SK-N-SH (cell line): ENCODE measurements at regions not wholly inside any gene's neighbourhood (a gene's known extent, or its start where the extent isn't known, plus 50 kb on each side); places are given as distances from the start of the nearest gene placed in this dataset.

Experiments
- CTCF ChIA-PET: fragments of 300-600, 350-600 bp; formaldehyde crosslinking; extraction: SDS; loops from one replicate; lab custom pipeline; 2021; lab: Yijun Ruan, JAX
- POLR2A ChIA-PET: fragments of 350-600 bp; sonication (Branson Sonifier 250); formaldehyde crosslinking; extraction: SDS; loops from one replicate; lab custom pipeline; 2020; ENCODE audit warnings: antibody characterized with exemption, inconsistent platforms; lab: Yijun Ruan, JAX
- DNase-seq: peaks from one replicate; pipeline ENCODE4 v3.0.0; 2012
- H2AFZ ChIP-seq: fragments of 200-600 bp; sonication (generic); 2 replicates; pipeline ENCODE4 v1.8.1; 2016; ENCODE audit warnings: antibody characterized with exemption, mild to moderate bottlenecking, low read depth
- H3F3A ChIP-seq: fragments of 200-600 bp; sonication (generic); replicated peaks from 2 replicates; pipeline ENCODE3; 2016; ENCODE audit warnings: antibody characterized with exemption, mild to moderate bottlenecking; ENCODE audit not compliant: insufficient read depth
- H3K27ac ChIP-seq, 2 experiments: fragments of 200-500 bp in 1 of 2; fragments of 200-600 bp in 1 of 2; sonication (Bioruptor generic) in 1 of 2; sonication (generic), shearing (Covaris generic) in 1 of 2; 2 replicates each; pipeline versions ENCODE4 v1.5.1 to v1.6.1; 2014 to 2016; ENCODE audit warnings: low read depth in 2 of 2, inconsistent platforms in 1 of 2, low read length in 1 of 2, mild to moderate bottlenecking in 1 of 2, mixed read lengths in 1 of 2
- H3K27me3 ChIP-seq: fragments of 200-600 bp; sonication (generic), shearing (Covaris generic); 2 replicates; pipeline ENCODE4 v1.6.1; 2016; ENCODE audit warnings: mixed run types; ENCODE audit not compliant: insufficient read depth
- H3K36me3 ChIP-seq, 2 experiments: fragments of 200-500 bp in 1 of 2; fragments of 200-600 bp in 1 of 2; sonication (Bioruptor generic) in 1 of 2; sonication (generic) in 1 of 2; replicated peaks in 1 of 2; 2 replicates each; pipeline versions ENCODE3 to v1.5.1; 2014 to 2016; ENCODE audit warnings: low read length in 1 of 2, mild to moderate bottlenecking in 1 of 2; ENCODE audit not compliant: insufficient read depth in 2 of 2, control insufficient read depth in 1 of 2
- H3K4me1 ChIP-seq, 2 experiments: fragments of 200-500 bp in 1 of 2; fragments of 200-600 bp in 1 of 2; sonication (Bioruptor generic) in 1 of 2; sonication (generic), shearing (Covaris generic) in 1 of 2; 2 replicates each; pipeline versions ENCODE4 v1.5.1 to v1.6.1; 2014 to 2016; ENCODE audit warnings: low read depth in 1 of 2, low read length in 1 of 2, mixed run types in 1 of 2; ENCODE audit not compliant: insufficient read depth in 2 of 2, control insufficient read depth in 1 of 2
- H3K4me2 ChIP-seq: fragments of 200-600 bp; sonication (generic), shearing (Covaris generic); 2 replicates; pipeline ENCODE4 v1.6.1; 2017; ENCODE audit warnings: mixed run types
- H3K4me3 ChIP-seq, 2 experiments: fragments of 200-500 bp in 1 of 2; fragments of 200-600 bp in 1 of 2; sonication (Bioruptor generic) in 1 of 2; sonication (generic), shearing (Covaris generic) in 1 of 2; 2 replicates each; pipeline versions ENCODE4 v1.5.1 to v1.8.1; 2014 to 2016; ENCODE audit warnings: low read depth in 2 of 2, inconsistent platforms in 1 of 2, low read length in 1 of 2, mild to moderate bottlenecking in 1 of 2, mixed read lengths in 1 of 2, moderate library complexity in 1 of 2
- H3K79me2 ChIP-seq: fragments of 200-600 bp; sonication (generic); 2 replicates; pipeline ENCODE4 v1.8.1; 2017; ENCODE audit warnings: mild to moderate bottlenecking; ENCODE audit not compliant: insufficient read depth
- H3K9ac ChIP-seq: fragments of 200-600 bp; sonication (generic); 2 replicates; pipeline ENCODE4 v1.6.1; 2017; ENCODE audit warnings: mixed run types
- H3K9me2 ChIP-seq: fragments of 200-600 bp; sonication (generic); 2 replicates; pipeline ENCODE4 v1.6.1; 2017; ENCODE audit warnings: mixed run types
- H3K9me3 ChIP-seq: fragments of 200-600 bp; sonication (generic); 2 replicates; pipeline ENCODE4 v1.6.1; 2017; ENCODE audit warnings: mixed run types, mild to moderate bottlenecking, moderate library complexity
- H4K20me1 ChIP-seq: fragments of 200-600 bp; sonication (generic); 2 replicates; pipeline ENCODE4 v1.6.1; 2017; ENCODE audit warnings: mild to moderate bottlenecking, mixed run types; ENCODE audit not compliant: insufficient read depth
- EZH2phosphoT487 ChIP-seq: fragments of 200-600 bp; sonication (generic); IDR thresholded peaks from 2 replicates; pipeline ENCODE4 v1.6.1; 2017; ENCODE audit warnings: low read depth, mixed run types, mild to moderate bottlenecking, antibody characterized with exemption, moderate library complexity, borderline replicate concordance
- FOSL2 ChIP-seq: IDR thresholded peaks from 2 replicates; pipeline ENCODE4 v1.4.0; 2012; ENCODE audit warnings: low read depth, mild to moderate bottlenecking, moderate library complexity, borderline replicate concordance
- FOXJ3 ChIP-seq: sonication (generic); formaldehyde crosslinking; IDR thresholded peaks from 2 replicates; pipeline ENCODE4 v1.5.1; 2020; ENCODE audit warnings: mild to moderate bottlenecking, missing genetic modification reagents
- GABPA ChIP-seq: IDR thresholded peaks from 2 replicates; pipeline ENCODE4 v1.4.0; 2012; ENCODE audit warnings: low read depth, mild to moderate bottlenecking
- MEF2A ChIP-seq: IDR thresholded peaks from 2 replicates; pipeline ENCODE4 v1.4.0; 2012; ENCODE audit warnings: low read depth, borderline replicate concordance
- MXI1 ChIP-seq: IDR thresholded peaks from 2 replicates; pipeline ENCODE4 v1.6.1; 2012; ENCODE audit warnings: mild to moderate bottlenecking, low read depth, low read length, improper control_type of control experiment
- NFIC ChIP-seq: IDR thresholded peaks from 2 replicates; pipeline ENCODE4 v1.4.0; 2012; ENCODE audit warnings: borderline replicate concordance
- NRF1 ChIP-seq: IDR thresholded peaks from 2 replicates; pipeline ENCODE4 v1.6.1; 2012; ENCODE audit warnings: low read depth, mild to moderate bottlenecking, low read length
- PBX3 ChIP-seq: IDR thresholded peaks from 2 replicates; pipeline ENCODE4; 2012
- POLR2AphosphoS5 ChIP-seq: IDR thresholded peaks from 2 replicates; pipeline ENCODE4 v1.6.1; 2012; ENCODE audit warnings: low read depth, low read length
- RAD21 ChIP-seq: IDR thresholded peaks from 2 replicates; pipeline ENCODE4 v1.6.1; 2012; ENCODE audit warnings: mild to moderate bottlenecking, low read length
- RFX5 ChIP-seq: IDR thresholded peaks from 2 replicates; pipeline ENCODE4 v1.6.1; 2012; ENCODE audit warnings: mild to moderate bottlenecking, improper control_type of control experiment, low read length
- RXRA ChIP-seq: IDR thresholded peaks from 2 replicates; pipeline ENCODE4 v1.4.0; 2012; ENCODE audit warnings: low read depth, mild to moderate bottlenecking, borderline replicate concordance
- SIN3A ChIP-seq: IDR thresholded peaks from 2 replicates; pipeline ENCODE4 v1.6.1; 2012; ENCODE audit warnings: low read depth, mild to moderate bottlenecking, low read length, moderate library complexity, borderline replicate concordance
- SMC3 ChIP-seq: IDR thresholded peaks from 2 replicates; pipeline ENCODE4 v1.6.1; 2012; ENCODE audit warnings: low read depth, low read length, improper control_type of control experiment
- TAF1 ChIP-seq: IDR thresholded peaks from 2 replicates; pipeline ENCODE4 v1.6.1; 2012; ENCODE audit warnings: low read depth, mild to moderate bottlenecking, low read length, moderate library complexity, borderline replicate concordance
- WGBS: methylation state at CpG from one replicate; pipeline ENCODE4 v1.1.6; 2017; ENCODE audit warnings: low lambda C conversion rate; 5-methylcytosine and 5-hydroxymethylcytosine counted together
- TF ChIP-seq, protein P1 (sequence below): fragments of 150-350 bp; IDR thresholded peaks from 2 replicates; pipeline ENCODE4 v1.6.1; 2016; ENCODE audit warnings: mild to moderate bottlenecking, low read depth, low read length
- TF ChIP-seq, protein P2 (sequence below): IDR thresholded peaks from 2 replicates; pipeline ENCODE4 v1.4.0; 2012; ENCODE audit warnings: low read depth, borderline replicate concordance

DNA sequence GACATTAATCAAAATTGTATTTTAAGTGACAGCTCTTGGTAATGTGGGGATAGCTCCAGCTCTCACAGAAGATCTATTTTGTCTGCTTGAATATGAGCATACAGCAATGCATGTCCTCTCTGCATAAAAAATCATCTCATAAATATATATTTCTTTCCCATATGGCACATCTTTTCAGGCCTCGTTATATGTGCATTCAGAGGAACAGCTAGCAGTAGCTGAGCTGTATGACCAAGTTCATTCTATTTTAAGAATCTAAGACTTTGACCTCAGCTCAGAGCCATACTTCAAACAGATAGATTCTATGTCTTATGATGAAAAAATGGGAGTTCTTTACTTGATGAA lies 487.2 kb downstream of the ARHGEF28 start:
- Histone ChIP-seq H3K79me2 (no peaks in the 10 kb centered on the region), H3K9ac (no peak overlapping the region), H3K4me2 (no peak overlapping the region), H4K20me1 (no peaks in the 10 kb centered on the region), H3K27ac (no peak overlapping the region), H2AFZ (no peak overlapping the region), H3K36me3 (no peaks in the 10 kb centered on the region), H3F3A (no peaks in the 10 kb centered on the region), H3K4me3 (no peak overlapping the region), H3K9me3 (no peaks in the 10 kb centered on the region), H3K27me3 (no peaks in the 10 kb centered on the region), H3K4me1 (peaks cover 0 to 7% of the 10 kb centered on the region in 2 experiments; a peak in 1 of 4 replicates), H3K9me2 (no peaks in the 10 kb centered on the region)
- POLR2A ChIA-PET, result no interaction called here
- CTCF ChIA-PET, result interaction anchor here (0.9 kb wide), 1 partner anchor 365 kb away, joined by 3 read pairs; no protein-coding TSS in a partner anchor
- 61% methylated on average over 1 of the region's 1 CpG for WGBS
- TF ChIP-seq MEF2A (no peak), FOSL2 (no peak), POLR2AphosphoS5 (no peak), NFIC (no peak), FOXJ3 (CRISPR knock-in tag) (no peak), RXRA (no peak), RAD21 (no peak), MXI1 (no peak), RFX5 (no peak), NRF1 (no peak), TAF1 (no peak), EZH2phosphoT487 (no peak), PBX3 (no peak), SMC3 (no peak), SIN3A (no peak), GABPA (no peak)
- TF ChIP-seq, protein P1, sequence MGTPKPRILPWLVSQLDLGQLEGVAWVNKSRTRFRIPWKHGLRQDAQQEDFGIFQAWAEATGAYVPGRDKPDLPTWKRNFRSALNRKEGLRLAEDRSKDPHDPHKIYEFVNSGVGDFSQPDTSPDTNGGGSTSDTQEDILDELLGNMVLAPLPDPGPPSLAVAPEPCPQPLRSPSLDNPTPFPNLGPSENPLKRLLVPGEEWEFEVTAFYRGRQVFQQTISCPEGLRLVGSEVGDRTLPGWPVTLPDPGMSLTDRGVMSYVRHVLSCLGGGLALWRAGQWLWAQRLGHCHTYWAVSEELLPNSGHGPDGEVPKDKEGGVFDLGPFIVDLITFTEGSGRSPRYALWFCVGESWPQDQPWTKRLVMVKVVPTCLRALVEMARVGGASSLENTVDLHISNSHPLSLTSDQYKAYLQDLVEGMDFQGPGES, result no peak
- TF ChIP-seq, protein P2, sequence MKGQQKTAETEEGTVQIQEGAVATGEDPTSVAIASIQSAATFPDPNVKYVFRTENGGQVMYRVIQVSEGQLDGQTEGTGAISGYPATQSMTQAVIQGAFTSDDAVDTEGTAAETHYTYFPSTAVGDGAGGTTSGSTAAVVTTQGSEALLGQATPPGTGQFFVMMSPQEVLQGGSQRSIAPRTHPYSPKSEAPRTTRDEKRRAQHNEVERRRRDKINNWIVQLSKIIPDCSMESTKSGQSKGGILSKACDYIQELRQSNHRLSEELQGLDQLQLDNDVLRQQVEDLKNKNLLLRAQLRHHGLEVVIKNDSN, result no peak
- no peak for DNase-seq
